Panc1 (cell line): ENCODE measurements at regions not wholly inside any gene's neighbourhood (a gene's known extent, or its start where the extent isn't known, plus 50 kb on each side); places are given as distances from the start of the nearest gene placed in this dataset.

Source experiments
- ATAC-seq: fragments of 200-7000 bp; cut with Tn5 transposase; 2 replicates; pipeline ENCODE4 v1.9.1; 2020; ENCODE audit warnings: mild to moderate bottlenecking, moderate library complexity
- BruUV-seq: library from RNA; stranded (reverse); fragments of 400-500 nt; replicated peaks from 2 replicates; lab custom pipeline; 2021; lab: Mats Ljungman, UMichigan
- CTCF ChIA-PET: fragments of 300-600 bp; sonication (Branson Sonifier 250); formaldehyde crosslinking; loops from one replicate; lab custom pipeline; 2022; ENCODE audit warnings: antibody characterized with exemption; lab: Charles Lee
- POLR2A ChIA-PET: fragments of 300-600 bp; sonication (Branson Sonifier 250); formaldehyde crosslinking; loops from one replicate; lab custom pipeline; 2022; ENCODE audit warnings: antibody characterized with exemption; lab: Charles Lee
- DNase-seq: peaks from one replicate; pipeline ENCODE4 v3.0.0-alpha.2; 2010; ENCODE audit warnings: low read depth, low spot score
- H3K27ac ChIP-seq: 2 replicates; pipeline ENCODE4 v1.5.1; 2011; ENCODE audit warnings: mild to moderate bottlenecking, low read length, inconsistent platforms
- H3K27me3 ChIP-seq: fragments of 200-500 bp; sonication (Bioruptor generic); 2 replicates; pipeline ENCODE4 v1.6.0; 2014; ENCODE audit warnings: low read length, inconsistent platforms; ENCODE audit not compliant: control insufficient read depth, insufficient read depth
- H3K36me3 ChIP-seq: fragments of 200-500 bp; sonication (Bioruptor generic); 2 replicates; pipeline ENCODE4 v1.5.1; 2014; ENCODE audit warnings: inconsistent platforms, mild to moderate bottlenecking, low read length, moderate library complexity; ENCODE audit not compliant: control insufficient read depth, insufficient read depth
- H3K4me1 ChIP-seq: 2 replicates; pipeline ENCODE4 v1.5.1; 2011; ENCODE audit warnings: inconsistent platforms, mild to moderate bottlenecking, low read length, moderate library complexity; ENCODE audit not compliant: control insufficient read depth, insufficient read depth
- H3K4me3 ChIP-seq, 2 experiments: 2 replicates each; pipeline ENCODE4 v1.5.1; 2011 to 2012; ENCODE audit warnings: low read depth in 2 of 2, low read length in 2 of 2, mild to moderate bottlenecking in 2 of 2, inconsistent platforms in 1 of 2, moderate library complexity in 1 of 2
- H3K9me3 ChIP-seq: fragments of 200-500 bp; sonication (Bioruptor generic); 2 replicates; pipeline ENCODE4 v1.5.1; 2014; ENCODE audit warnings: low read depth, mild to moderate bottlenecking, inconsistent platforms, low read length, moderate library complexity; ENCODE audit not compliant: control insufficient read depth, insufficient read depth
- CTCF ChIP-seq: fragments of 450-650 bp; IDR thresholded peaks from 2 replicates; pipeline ENCODE4 v1.5.1; 2017; ENCODE audit warnings: mild to moderate bottlenecking
- POLR2AphosphoS5 ChIP-seq: IDR thresholded peaks from 2 replicates; pipeline ENCODE4 v1.6.1; 2012; ENCODE audit warnings: mild to moderate bottlenecking, low read depth, low read length, moderate library complexity
- REST ChIP-seq, 2 experiments: IDR thresholded peaks; 2 replicates each; pipeline ENCODE4 v1.6.1; 2011 to 2012; ENCODE audit warnings: low read depth in 2 of 2, control low read depth in 1 of 2, low read length in 1 of 2, mild to moderate bottlenecking in 1 of 2, moderate library complexity in 1 of 2; ENCODE audit not compliant: insufficient read depth in 1 of 2
- SIN3A ChIP-seq: IDR thresholded peaks from 2 replicates; pipeline ENCODE4 v1.6.1; 2012; ENCODE audit warnings: low read depth, mild to moderate bottlenecking, low read length, moderate library complexity, borderline replicate concordance; ENCODE audit not compliant: insufficient read depth
- TCF7L2 ChIP-seq: IDR thresholded peaks from 2 replicates; pipeline ENCODE4 v1.6.1; 2011; ENCODE audit warnings: mild to moderate bottlenecking, low read depth, low read length, inconsistent platforms
- in situ Hi-C: cut with HindIII; loops from 2 replicates; pipeline ENCODE4 v1.10.0; 2016; ENCODE audit warnings: low sequenced_read_pairs, low pct_unique_long_range_greater_than_20kb
- intact Hi-C: fragments of 100-400 bp; cut with micrococcal nuclease; formaldehyde crosslinking; loops from one replicate; pipeline ENCODE4 v1.10.0; 2022; ENCODE audit not compliant: unreplicated experiment

GRCh38 chr13:83229574-83230305 lies 652.5 kb downstream of the SLITRK1 start:
- intact Hi-C loops = no loop called here
- in situ Hi-C loops = no loop called here
- Histone ChIP-seq H3K4me3 (no peak overlapping the region), H3K4me1 (no peaks in the 10 kb centered on the region), H3K9me3 (no peaks in the 10 kb centered on the region), H3K27me3 (no peaks in the 10 kb centered on the region), H3K36me3 (no peaks in the 10 kb centered on the region), H3K27ac (no peak overlapping the region)
- ATAC-seq (no peak), DNase-seq (no peak)
- no peak for TF ChIP-seq SIN3A
- TF ChIP-seq TCF7L2 = no peak
- TF ChIP-seq POLR2AphosphoS5 = no peak
- TF ChIP-seq CTCF = no peak
- TF ChIP-seq REST (IDR thresholded peaks at IDR 0.05; ENCODE audit: insufficient read depth in 1 of 2, low read depth in 2 of 2, low read length in 1 of 2) = no peak
- POLR2A ChIA-PET = no interaction called here
- no TSS peak for BruUV-seq
- CTCF ChIA-PET = no interaction called here

GRCh38 chr13:83223546-83223945 lies 658.7 kb downstream of the SLITRK1 start:
- in situ Hi-C loops (no loop called here), intact Hi-C loops (no loop called here)
- no peak for DNase-seq
- BruUV-seq = no TSS peak
- ChIA-PET CTCF (no interaction called here), POLR2A (no interaction called here)
- Histone ChIP-seq H3K9me3 (no peaks in the 10 kb centered on the region), H3K4me1 (no peaks in the 10 kb centered on the region), H3K4me3 (no peak overlapping the region), H3K27ac (no peak overlapping the region), H3K36me3 (no peaks in the 10 kb centered on the region), H3K27me3 (no peaks in the 10 kb centered on the region)
- ATAC-seq = no peak
- TF ChIP-seq TCF7L2 (no peak), POLR2AphosphoS5 (no peak), CTCF (no peak), REST (IDR thresholded peaks at IDR 0.05; ENCODE audit: insufficient read depth in 1 of 2, low read depth in 2 of 2, low read length in 1 of 2) (no peak), SIN3A (no peak)
